Esophagus squamous epithelium (tissue), 5 donors: ENCODE measurements at regions not wholly inside any gene's neighbourhood (a gene's known extent, or its start where the extent isn't known, plus 50 kb on each side); places are given as distances from the start of the nearest gene placed in this dataset.

Source experiments
- DNase-seq: peaks from one replicate; lab custom pipeline; 2025; lab: John Stamatoyannopoulos, UW
- H3K27ac ChIP-seq, 4 donors: fragments of 200-600 bp; sonication (generic); one replicate each; pipeline ENCODE4 v1.5.1; 2016 to 2019; ENCODE audit warnings: mild to moderate bottlenecking in 1 of 4
- H3K27me3 ChIP-seq, 4 donors: fragments of 200-600 bp; sonication (generic); 1 replicate in 3 of 4; 2 replicates in 1 of 4; pipeline versions ENCODE4 v1.5.1 to v1.6.0; 2017 to 2021; ENCODE audit warnings: antibody characterized with exemption in 1 of 4
- H3K36me3 ChIP-seq, 3 donors: fragments of 200-600 bp; sonication (generic); one replicate each; pipeline ENCODE4 v1.5.1; 2016 to 2019
- H3K4me1 ChIP-seq, 3 donors: fragments of 200-600 bp; sonication (generic); one replicate each; pipeline ENCODE4 v1.5.1; 2017 to 2019
- H3K4me3 ChIP-seq, 4 donors: fragments of 200-600 bp; sonication (generic); 1 replicate in 3 of 4; 2 replicates in 1 of 4; pipeline ENCODE4 v1.5.1; 2016 to 2019; ENCODE audit warnings: mild to moderate bottlenecking in 2 of 4, moderate library complexity in 1 of 4
- H3K9me3 ChIP-seq, 3 donors: fragments of 200-600 bp; sonication (generic); one replicate each; pipeline ENCODE4 v1.5.1; 2016 to 2019
- CTCF ChIP-seq, 6 experiments: fragments of 450-650 bp in 4 of 6; fragments of 200-600 bp in 2 of 6; sonication (generic) in 2 of 6; IDR thresholded peaks; one replicate each; pipeline ENCODE4 v1.5.1; 2016 to 2019; ENCODE audit warnings: antibody characterized with exemption in 6 of 6, mild to moderate bottlenecking in 4 of 6, moderate library complexity in 4 of 6
- POLR2A ChIP-seq, 4 donors: fragments of 450-650 bp; IDR thresholded peaks; one replicate each; pipeline ENCODE4 v1.6.1; 2017; ENCODE audit warnings: antibody characterized with exemption in 4 of 4, mild to moderate bottlenecking in 4 of 4, moderate library complexity in 3 of 4
- WGBS, 2 donors: methylation state at CpG; one replicate each; pipeline ENCODE4 v1.1.5; 2018; 5-methylcytosine and 5-hydroxymethylcytosine counted together
- intact Hi-C: fragments of 100-400 bp; cut with DNase I; formaldehyde crosslinking; loops from one replicate; pipeline ENCODE4 v1.15.0; 2022
- donor health status: DM: yes; HTN: yes; CAD: no.

DNA sequence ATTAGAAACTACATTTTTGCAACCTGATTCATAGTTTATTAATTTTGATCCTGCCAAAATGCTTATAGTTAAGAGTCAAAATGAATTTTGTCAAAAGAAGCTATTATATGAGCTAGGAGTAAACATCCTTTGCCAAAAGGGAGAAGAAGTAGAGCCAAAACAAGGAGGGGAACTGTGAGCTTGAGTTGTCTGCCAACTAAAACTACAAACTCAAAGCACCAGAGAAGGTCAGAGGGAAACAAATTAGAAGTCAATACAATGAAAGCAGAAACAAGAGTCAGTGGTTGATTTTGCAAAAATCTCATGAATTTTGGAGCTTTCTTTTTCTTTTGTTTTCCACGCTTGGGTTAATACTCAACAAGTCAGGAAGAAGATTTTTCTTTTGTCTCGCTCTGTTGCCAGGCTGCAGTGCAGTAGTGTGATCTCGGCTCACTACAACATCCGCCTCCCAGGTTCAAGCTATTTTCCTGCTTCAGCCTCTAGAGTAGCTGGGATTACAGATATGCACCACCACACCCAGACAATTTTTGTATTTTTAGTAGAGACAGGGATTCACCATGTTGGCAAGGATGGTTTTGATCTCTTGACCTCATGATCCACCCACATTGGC lies 508.5 kb downstream of the RIT2 start:
- no peak for TF ChIP-seq POLR2A (IDR thresholded peaks at IDR 0.05)
- TF ChIP-seq CTCF (IDR thresholded peaks at IDR 0.05) = no peak
- Histone ChIP-seq H3K9me3 (no peaks in the 10 kb centered on the region), H3K27me3 (no peaks in the 10 kb centered on the region), H3K4me3 (no peak overlapping the region), H3K36me3 (no peaks in the 10 kb centered on the region), H3K4me1 (no peaks in the 10 kb centered on the region), H3K27ac (no peak overlapping the region)
- WGBS, 2 donors = 65 to 78% methylated on average over 4 of the region's 4 CpGs
- DNase-seq = no peak
- intact Hi-C loops = no loop called here

DNA sequence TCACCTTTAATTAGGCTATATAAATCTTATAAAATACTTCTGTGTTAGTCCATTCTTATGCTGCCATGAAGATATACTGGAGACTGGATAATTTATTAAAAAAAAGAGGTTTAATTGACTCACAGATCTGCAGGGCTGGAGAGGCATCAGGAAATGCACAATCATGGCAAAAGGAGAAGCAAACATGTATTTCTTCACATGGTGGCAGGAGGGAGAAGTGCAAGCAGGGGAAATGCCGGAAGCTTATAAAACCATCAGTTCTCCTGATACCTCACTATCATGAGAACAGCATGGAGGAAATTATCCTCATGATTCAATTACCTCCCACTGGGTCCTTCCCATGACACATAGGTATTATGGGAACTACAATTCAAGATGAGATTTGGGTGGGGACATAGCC lies 504.4 kb downstream of the RIT2 start:
- intact Hi-C loops = no loop called here
- Histone ChIP-seq H3K36me3 (no peaks in the 10 kb centered on the region), H3K4me1 (no peaks in the 10 kb centered on the region), H3K27me3 (no peaks in the 10 kb centered on the region), H3K27ac (no peak overlapping the region), H3K9me3 (no peaks in the 10 kb centered on the region), H3K4me3 (no peak overlapping the region)
- WGBS, 2 donors = 80 to 92% methylated on average over 1 of the region's 1 CpG
- DNase-seq = no peak
- no peak for TF ChIP-seq POLR2A (IDR thresholded peaks at IDR 0.05)
- no peak for TF ChIP-seq CTCF (IDR thresholded peaks at IDR 0.05)

DNA sequence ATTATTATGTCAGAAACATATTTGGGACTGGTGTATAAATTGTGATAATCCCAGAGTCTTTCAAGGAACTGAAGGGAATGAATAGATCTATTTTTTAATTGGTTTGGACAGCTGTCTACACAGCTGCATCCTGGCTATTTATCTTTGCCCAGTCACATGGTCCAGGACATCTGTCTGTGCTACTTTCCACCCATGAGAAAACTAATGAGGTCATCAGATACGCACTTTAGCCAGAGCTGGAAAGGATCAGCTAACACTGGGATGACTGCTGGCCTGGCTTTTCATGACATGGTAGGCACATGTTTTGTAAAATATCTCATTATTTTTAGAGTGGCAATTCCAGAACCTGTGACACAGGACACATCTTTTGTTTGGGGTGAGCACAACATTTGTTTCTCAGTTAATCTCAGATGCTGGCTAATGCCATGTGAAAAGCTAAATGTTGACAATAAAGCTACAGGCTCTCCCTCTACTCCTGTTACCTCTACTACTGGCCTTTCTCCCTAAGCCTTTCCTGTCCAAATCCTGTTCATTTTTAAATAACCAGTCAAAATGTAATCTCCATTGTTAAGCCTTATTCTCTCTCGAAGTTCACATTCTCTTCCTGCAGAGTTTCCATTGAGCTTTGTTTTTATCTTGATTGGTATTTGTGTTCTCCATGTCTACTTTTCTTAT lies 500.7 kb downstream of the RIT2 start:
- Histone ChIP-seq H3K27me3 (no peaks in the 10 kb centered on the region), H3K4me3 (no peak overlapping the region), H3K36me3 (no peaks in the 10 kb centered on the region), H3K4me1 (no peaks in the 10 kb centered on the region), H3K9me3 (no peaks in the 10 kb centered on the region), H3K27ac (no peak overlapping the region)
- intact Hi-C loops = no loop called here
- DNase-seq = no peak
- TF ChIP-seq POLR2A (IDR thresholded peaks at IDR 0.05) (no peak), CTCF (IDR thresholded peaks at IDR 0.05) (no peak)
- WGBS, 2 donors = 28 to 46% methylated on average over 2 of the region's 2 CpGs

GRCh38 chr18:42617221-42617620 lies 498.3 kb downstream of the RIT2 start:
- no peak for DNase-seq
- H3K27me3 ChIP-seq = no peaks in the 10 kb centered on the region
- H3K4me3 ChIP-seq = no peak overlapping the region
- intact Hi-C loops = no loop called here
- no peak for TF ChIP-seq POLR2A (IDR thresholded peaks at IDR 0.05)
- TF ChIP-seq CTCF (IDR thresholded peaks at IDR 0.05) = no peak
- H3K9me3 ChIP-seq = no peaks in the 10 kb centered on the region
- H3K27ac ChIP-seq = no peak overlapping the region
- H3K4me1 ChIP-seq = no peaks in the 10 kb centered on the region
- no peaks in the 10 kb centered on the region for H3K36me3 ChIP-seq
- WGBS, 2 donors = 72 to 74% methylated on average over 3 of the region's 3 CpGs

DNA sequence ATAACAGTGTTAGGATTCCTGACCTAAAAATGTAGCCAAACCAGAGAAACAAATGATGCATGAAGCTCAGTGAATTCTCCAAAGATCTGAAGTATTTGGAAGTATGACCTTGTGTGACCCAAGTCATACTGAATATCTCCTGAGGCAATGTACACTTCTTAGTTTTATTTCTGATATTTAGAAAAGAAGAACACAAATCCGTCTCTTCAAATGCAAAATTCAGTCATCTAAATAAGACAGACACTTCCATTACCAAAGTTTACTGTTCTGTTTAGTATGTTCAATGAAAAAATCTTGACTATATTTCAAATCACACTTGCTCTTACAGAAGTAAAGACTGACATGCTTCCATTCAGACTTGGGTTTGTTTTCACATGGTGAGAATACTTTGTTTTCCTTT lies 495.7 kb downstream of the RIT2 start:
- H3K4me1 ChIP-seq = no peaks in the 10 kb centered on the region
- no peaks in the 10 kb centered on the region for H3K36me3 ChIP-seq
- no peaks in the 10 kb centered on the region for H3K9me3 ChIP-seq
- intact Hi-C loops = no loop called here
- no peak for TF ChIP-seq CTCF (IDR thresholded peaks at IDR 0.05)
- DNase-seq = no peak
- no peak overlapping the region for H3K4me3 ChIP-seq
- H3K27me3 ChIP-seq = no peaks in the 10 kb centered on the region
- WGBS, 2 donors = 59 to 67% methylated on average over 1 of the region's 1 CpG
- H3K27ac ChIP-seq = no peak overlapping the region
